K562 (cell line): ENCODE measurements at regions not wholly inside any gene's neighbourhood (a gene's known extent, or its start where the extent isn't known, plus 50 kb on each side); places are given as distances from the start of the nearest gene placed in this dataset.

Source experiments
- ATF2 ChIP-seq: sonication (generic); formaldehyde crosslinking; IDR thresholded peaks from 2 replicates; pipeline ENCODE4 v1.8.1; 2022; ENCODE audit warnings: missing genetic modification reagents
- ETV1 ChIP-seq: fragments of 450-650 bp; conservative IDR thresholded peaks from 2 replicates; pipeline ENCODE4 v1.6.1; 2016; ENCODE audit warnings: missing genetic modification characterization, control low read depth, low read depth, missing compliant biosample characterization
- LCOR ChIP-seq: sonication (generic); formaldehyde crosslinking; IDR thresholded peaks from 2 replicates; pipeline ENCODE4 v1.8.0; 2022; ENCODE audit warnings: mild to moderate bottlenecking, missing genetic modification reagents
- LEF1 ChIP-seq: fragments of 450-650 bp; IDR thresholded peaks from 2 replicates; pipeline ENCODE4 v1.6.1; 2016; ENCODE audit warnings: mild to moderate bottlenecking
- MAFF ChIP-seq: IDR thresholded peaks from 2 replicates; pipeline ENCODE4 v1.6.1; 2012; ENCODE audit warnings: low read length, improper control_type of control experiment
- MXD1 ChIP-seq: fragments of 250-450 bp; sonication (Bioruptor Pico); IDR thresholded peaks from 2 replicates; pipeline ENCODE4 v1.8.0; 2021; ENCODE audit warnings: borderline replicate concordance, mild to moderate bottlenecking, moderate library complexity; ENCODE audit not compliant: poor library complexity, severe bottlenecking
- PHB2 ChIP-seq: fragments of 450-650 bp; IDR thresholded peaks from 2 replicates; pipeline ENCODE4 v1.6.1; 2017; ENCODE audit warnings: low read depth
- RFX1 ChIP-seq: fragments of 450-650 bp; IDR thresholded peaks from 2 replicates; pipeline ENCODE4 v1.6.1; 2016; ENCODE audit warnings: mild to moderate bottlenecking, moderate library complexity
- SPI1 ChIP-seq: IDR thresholded peaks from 2 replicates; pipeline ENCODE4 v1.6.1; 2011; ENCODE audit warnings: low read depth, low read length, control low read depth, borderline replicate concordance
- ZNF121 ChIP-seq: sonication (generic); formaldehyde crosslinking; conservative IDR thresholded peaks from 2 replicates; pipeline ENCODE4 v1.8.0; 2022; ENCODE audit warnings: missing genetic modification reagents
- ZNF217 ChIP-seq: sonication (generic); formaldehyde crosslinking; IDR thresholded peaks from 2 replicates; pipeline ENCODE4 v1.8.0; 2022; ENCODE audit warnings: mild to moderate bottlenecking, missing genetic modification reagents
- ZNF740 ChIP-seq, 3 experiments: fragments of 200-800 bp in 1 of 3; sonication (Bioruptor generic) in 1 of 3; sonication (generic) in 1 of 3; formaldehyde crosslinking in 1 of 3; IDR thresholded peaks; 2 replicates each; pipeline versions ENCODE4 v1.6.1 to v1.8.0; 2016 to 2022; ENCODE audit warnings: mild to moderate bottlenecking in 2 of 3, missing compliant biosample characterization in 2 of 3, missing genetic modification characterization in 2 of 3, missing genetic modification reagents in 1 of 3

GRCh38 chr18:79582978-79583377 lies 96.6 kb upstream of the CTDP1 start (continued):
- no peak for TF ChIP-seq ATF2
- TF ChIP-seq ZNF121 (CRISPR knock-in tag) = no peak
- no peak for TF ChIP-seq MXD1
- TF ChIP-seq PHB2 = no peak
- TF ChIP-seq LCOR (CRISPR knock-in tag) = no peak
- no peak for TF ChIP-seq ZNF740 (CRISPR knock-in tag; IDR thresholded peaks at IDR 0.05)
- TF ChIP-seq ZNF740 (tag; IDR thresholded peaks at IDR 0.05) = no peak
- no peak for TF ChIP-seq ETV1 (tag)
- TF ChIP-seq SPI1 = no peak
- TF ChIP-seq RFX1 = no peak
- no peak for TF ChIP-seq ZNF217
- TF ChIP-seq LEF1 = no peak
- TF ChIP-seq MAFF = no peak
